ENCODE measurements at regions not wholly inside any gene's neighbourhood (a gene's known extent, or its start where the extent isn't known, plus 50 kb on each side); places are given as distances from the start of the nearest gene placed in this dataset.

- TF ChIP-seq POLR2A (IDR thresholded peaks at IDR 0.05) (no peak), EP300 (IDR thresholded peaks at IDR 0.05) (no peak)
- TF ChIP-seq, protein P1, sequence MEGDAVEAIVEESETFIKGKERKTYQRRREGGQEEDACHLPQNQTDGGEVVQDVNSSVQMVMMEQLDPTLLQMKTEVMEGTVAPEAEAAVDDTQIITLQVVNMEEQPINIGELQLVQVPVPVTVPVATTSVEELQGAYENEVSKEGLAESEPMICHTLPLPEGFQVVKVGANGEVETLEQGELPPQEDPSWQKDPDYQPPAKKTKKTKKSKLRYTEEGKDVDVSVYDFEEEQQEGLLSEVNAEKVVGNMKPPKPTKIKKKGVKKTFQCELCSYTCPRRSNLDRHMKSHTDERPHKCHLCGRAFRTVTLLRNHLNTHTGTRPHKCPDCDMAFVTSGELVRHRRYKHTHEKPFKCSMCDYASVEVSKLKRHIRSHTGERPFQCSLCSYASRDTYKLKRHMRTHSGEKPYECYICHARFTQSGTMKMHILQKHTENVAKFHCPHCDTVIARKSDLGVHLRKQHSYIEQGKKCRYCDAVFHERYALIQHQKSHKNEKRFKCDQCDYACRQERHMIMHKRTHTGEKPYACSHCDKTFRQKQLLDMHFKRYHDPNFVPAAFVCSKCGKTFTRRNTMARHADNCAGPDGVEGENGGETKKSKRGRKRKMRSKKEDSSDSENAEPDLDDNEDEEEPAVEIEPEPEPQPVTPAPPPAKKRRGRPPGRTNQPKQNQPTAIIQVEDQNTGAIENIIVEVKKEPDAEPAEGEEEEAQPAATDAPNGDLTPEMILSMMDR (IDR thresholded peaks at IDR 0.05) = no peak
Observed at GRCh38 chr10:80771902-80772555, 234.3 kb downstream of the SH2D4B start.
